ENCODE measurements at regions not wholly inside any gene's neighbourhood (a gene's known extent, or its start where the extent isn't known, plus 50 kb on each side); places are given as distances from the start of the nearest gene placed in this dataset.

DNA sequence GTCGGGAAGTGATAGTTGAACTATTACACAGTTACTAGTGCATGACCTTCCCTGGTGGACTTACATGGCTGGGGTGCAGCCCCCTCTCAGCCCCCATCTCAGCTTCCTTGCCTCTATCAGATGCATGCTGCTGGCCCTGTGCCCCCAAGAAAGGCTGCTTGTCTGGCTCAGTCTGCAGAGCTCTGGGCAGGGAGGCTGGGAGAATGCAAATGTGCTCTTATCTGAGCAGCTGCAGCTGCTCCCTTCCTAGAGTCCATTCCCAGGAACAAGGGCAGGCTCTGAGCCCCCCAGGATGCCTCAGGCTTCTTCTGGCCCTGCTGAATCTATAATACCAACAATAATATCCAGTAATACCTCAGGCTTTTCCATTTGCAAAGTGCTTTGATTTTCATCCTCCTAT, 218.1 kb upstream of the SRRM4 start:
- TF ChIP-seq, protein P1, sequence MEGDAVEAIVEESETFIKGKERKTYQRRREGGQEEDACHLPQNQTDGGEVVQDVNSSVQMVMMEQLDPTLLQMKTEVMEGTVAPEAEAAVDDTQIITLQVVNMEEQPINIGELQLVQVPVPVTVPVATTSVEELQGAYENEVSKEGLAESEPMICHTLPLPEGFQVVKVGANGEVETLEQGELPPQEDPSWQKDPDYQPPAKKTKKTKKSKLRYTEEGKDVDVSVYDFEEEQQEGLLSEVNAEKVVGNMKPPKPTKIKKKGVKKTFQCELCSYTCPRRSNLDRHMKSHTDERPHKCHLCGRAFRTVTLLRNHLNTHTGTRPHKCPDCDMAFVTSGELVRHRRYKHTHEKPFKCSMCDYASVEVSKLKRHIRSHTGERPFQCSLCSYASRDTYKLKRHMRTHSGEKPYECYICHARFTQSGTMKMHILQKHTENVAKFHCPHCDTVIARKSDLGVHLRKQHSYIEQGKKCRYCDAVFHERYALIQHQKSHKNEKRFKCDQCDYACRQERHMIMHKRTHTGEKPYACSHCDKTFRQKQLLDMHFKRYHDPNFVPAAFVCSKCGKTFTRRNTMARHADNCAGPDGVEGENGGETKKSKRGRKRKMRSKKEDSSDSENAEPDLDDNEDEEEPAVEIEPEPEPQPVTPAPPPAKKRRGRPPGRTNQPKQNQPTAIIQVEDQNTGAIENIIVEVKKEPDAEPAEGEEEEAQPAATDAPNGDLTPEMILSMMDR (IDR thresholded peaks at IDR 0.05; ENCODE audit: borderline replicate concordance, extremely low read depth, low read length, poor library complexity, severe bottlenecking), result no peak
- no peak for TF ChIP-seq EZH2 (IDR thresholded peaks at IDR 0.05; ENCODE audit: borderline replicate concordance, low read depth, low read length, severe bottlenecking)
